ENCODE measurements at regions not wholly inside any gene's neighbourhood (a gene's known extent, or its start where the extent isn't known, plus 50 kb on each side); places are given as distances from the start of the nearest gene placed in this dataset.
"Not testable (repeated sequence)": the region's sequence is repeated elsewhere in the genome, so short reads cannot be mapped to it uniquely, and the experiment has no call there.

DNA sequence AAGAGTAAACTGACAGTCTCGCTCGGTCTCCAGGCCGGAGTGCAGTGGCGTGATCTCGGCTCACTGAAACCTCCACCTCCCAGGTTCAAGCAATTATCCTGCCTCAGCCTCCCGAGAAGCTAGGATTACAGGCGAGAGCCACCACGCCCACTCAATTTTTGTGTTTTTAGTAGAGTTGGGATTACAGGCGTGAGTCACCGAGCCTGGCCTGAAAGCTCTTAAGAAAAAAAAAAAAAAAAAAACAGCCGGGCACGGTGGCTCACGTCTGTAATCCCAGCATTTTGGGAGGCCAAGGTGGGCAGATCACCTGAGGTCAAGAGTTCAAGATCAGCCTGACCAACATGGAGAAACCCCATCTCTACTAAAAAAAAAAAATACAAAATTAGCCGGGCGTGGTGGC lies 55.3 kb upstream of the THOC2 start:
- H3K27ac ChIP-seq, H3K9me3 ChIP-seq, H3K4me1 ChIP-seq, H3K36me3 ChIP-seq, DNase-seq, H3K4me3 ChIP-seq, H3K27me3 ChIP-seq: not testable (repeated sequence)

DNA sequence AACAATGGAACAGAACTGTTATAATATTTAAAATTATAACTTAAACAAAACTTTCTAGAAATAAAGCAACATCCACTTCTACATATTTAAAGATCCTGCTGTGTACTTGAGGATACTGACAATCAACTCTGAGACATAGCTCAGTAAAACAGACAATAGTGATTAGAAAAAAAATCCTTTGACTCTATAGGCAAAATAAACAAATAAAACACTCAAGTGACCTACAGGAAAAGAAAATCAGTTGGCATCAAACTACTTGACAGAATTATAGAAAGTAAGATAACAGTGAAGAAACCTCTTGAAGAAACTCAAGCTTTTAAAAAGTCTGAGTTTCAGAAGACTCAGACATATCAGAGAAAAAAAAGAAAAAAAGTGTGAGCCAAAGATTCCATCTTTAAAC lies 55.9 kb upstream of the THOC2 start:
- no peaks in the 10 kb centered on the region for H3K4me1 ChIP-seq
- no peaks in the 10 kb centered on the region for H3K36me3 ChIP-seq
- no peaks in the 10 kb centered on the region for H3K27me3 ChIP-seq
- H3K9me3 ChIP-seq, result no peaks in the 10 kb centered on the region
- H3K27ac ChIP-seq, result no peak overlapping the region
- DNase-seq, result no peak
- TF ChIP-seq POLR2A (IDR thresholded peaks at IDR 0.05) (no peak), CTCF (IDR thresholded peaks at IDR 0.05) (no peak)
- H3K4me3 ChIP-seq, result no peak overlapping the region

GRCh38 chrX:123797543-123798447 lies 62.1 kb upstream of the XIAP start:
- no peak overlapping the region for H3K27ac ChIP-seq
- TF ChIP-seq CTCF (IDR thresholded peaks at IDR 0.05) (no peak), POLR2A (IDR thresholded peaks at IDR 0.05) (no peak)

DNA sequence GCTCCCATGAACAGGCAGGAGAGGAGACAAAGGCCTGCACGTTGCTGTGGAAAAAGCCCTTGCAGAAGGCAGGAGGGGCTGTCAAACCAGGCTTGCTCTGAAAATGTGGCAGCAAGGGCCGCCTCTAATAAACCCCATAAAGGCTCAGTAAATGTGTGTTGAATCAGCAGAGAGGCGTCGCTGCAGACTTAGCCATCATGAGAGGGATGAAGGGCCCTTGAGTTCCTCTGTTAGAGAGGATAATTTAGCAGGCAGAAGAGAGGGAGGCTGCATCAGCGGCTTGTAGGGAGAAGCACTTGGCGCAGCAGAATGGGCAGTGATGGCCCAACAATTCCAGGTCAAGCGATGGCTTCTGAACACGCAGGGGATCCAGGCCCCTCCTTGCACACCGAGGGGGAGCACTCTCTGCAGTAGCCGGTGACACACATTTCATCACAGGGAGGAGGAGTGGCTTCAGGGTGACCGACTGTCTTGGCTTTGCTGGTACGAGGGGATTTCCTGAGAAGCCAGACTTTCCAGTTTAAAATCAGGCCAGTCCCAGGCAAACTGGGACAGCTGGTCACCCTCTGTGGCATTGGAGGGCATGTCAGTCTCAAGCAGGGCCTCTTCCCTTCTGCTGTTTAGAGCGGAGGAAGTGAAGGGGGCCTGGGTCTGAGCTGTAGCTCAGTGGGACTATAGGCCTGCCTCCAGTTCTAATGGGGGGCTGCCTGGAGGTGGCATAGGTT lies 61.0 kb upstream of the XIAP start:
- not testable (repeated sequence) for H3K9me3 ChIP-seq

More at GRCh38 chrX:123797543-123798447, 62.1 kb upstream of the XIAP start:
- Histone ChIP-seq H3K9me3 (no peaks in the 10 kb centered on the region), H3K36me3 (no peaks in the 10 kb centered on the region), H3K27me3 (no peaks in the 10 kb centered on the region), H3K4me3 (no peak overlapping the region), H3K4me1 (no peaks in the 10 kb centered on the region)
- DNase-seq, result no peak

DNA sequence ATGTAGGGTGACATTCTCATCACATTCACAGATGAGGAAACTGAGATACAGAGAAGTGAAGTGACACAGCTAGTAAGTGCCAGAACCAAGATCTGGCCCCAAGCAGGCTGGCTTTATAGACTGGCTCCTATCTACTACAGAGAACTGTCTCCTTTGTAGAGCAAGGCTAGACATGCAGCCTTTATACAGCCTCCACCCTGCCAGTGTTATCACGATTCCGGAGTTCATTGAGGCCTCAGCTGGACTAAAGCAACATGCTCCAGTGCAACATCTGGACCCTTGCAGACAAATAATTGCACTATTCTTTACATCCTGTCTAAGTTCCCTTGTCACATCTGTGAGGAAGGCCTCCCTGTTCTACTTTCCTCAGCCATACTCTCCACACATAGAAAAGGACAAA lies 58.0 kb upstream of the XIAP start:
- H3K27ac ChIP-seq, result no peak overlapping the region
- H3K4me3 ChIP-seq, result no peak overlapping the region
- H3K27me3 ChIP-seq, result no peaks in the 10 kb centered on the region
- TF ChIP-seq POLR2A (IDR thresholded peaks at IDR 0.05) (no peak), CTCF (IDR thresholded peaks at IDR 0.05) (no peak)
- no peaks in the 10 kb centered on the region for H3K36me3 ChIP-seq
- H3K9me3 ChIP-seq, result no peaks in the 10 kb centered on the region
- H3K4me1 ChIP-seq, result no peaks in the 10 kb centered on the region
- peak in 1 of 3 donors; percentile 22 for DNase-seq

More for the DNA sequence above, 61.0 kb upstream of the XIAP start:
- not testable (repeated sequence) for H3K27me3 ChIP-seq, DNase-seq, H3K4me3 ChIP-seq, H3K36me3 ChIP-seq, H3K27ac ChIP-seq, H3K4me1 ChIP-seq

- Histone ChIP-seq H3K4me1 (no peaks in the 10 kb centered on the region), H3K36me3 (no peaks in the 10 kb centered on the region), H3K9me3 (no peaks in the 10 kb centered on the region), H3K27ac (peak overlapping the region in 2 of 4 donors; percentile 42 to 73), H3K4me3 (no peak overlapping the region), H3K27me3 (no peaks in the 10 kb centered on the region)
- DNase-seq, result peak in 1 of 3 donors; percentile 67
- TF ChIP-seq CTCF (IDR thresholded peaks at IDR 0.05), result no peak
These were observed 56.4 kb upstream of the XIAP start for GRCh38 chrX:123803331-123803983.

DNA sequence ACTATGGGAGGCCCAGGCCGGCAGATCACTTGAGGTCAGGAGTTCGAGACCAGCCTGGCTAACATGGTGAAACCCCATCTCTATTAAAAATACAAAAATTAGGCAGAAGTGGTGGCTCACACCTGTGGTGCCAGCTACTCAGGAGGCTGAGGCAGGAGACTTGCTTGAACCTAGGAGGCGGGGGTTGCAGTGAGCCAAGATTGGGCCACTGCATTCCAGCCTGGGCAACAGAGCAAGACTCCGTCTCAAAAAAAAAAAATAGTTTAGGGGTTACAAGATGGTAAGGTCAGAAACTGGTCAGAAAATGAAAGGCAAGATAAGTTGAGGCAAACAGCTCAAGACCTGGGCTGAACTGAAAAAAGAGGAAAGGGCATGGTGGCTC lies 55.9 kb upstream of the XIAP start:
- not testable (repeated sequence) for DNase-seq, H3K4me3 ChIP-seq, H3K9me3 ChIP-seq, H3K36me3 ChIP-seq, H3K27me3 ChIP-seq, H3K4me1 ChIP-seq
- peak overlapping the region in 2 of 4 donors; percentile 42 to 73 for H3K27ac ChIP-seq
